GM21717 (cell line): ENCODE measurements at regions not wholly inside any gene's neighbourhood (a gene's known extent, or its start where the extent isn't known, plus 50 kb on each side); places are given as distances from the start of the nearest gene placed in this dataset.

Experiments used
- ATAC-seq: cut with Tn5 transposase; IDR thresholded peaks from one replicate; pipeline ENCODE4 v1.9.1; 2021; ENCODE audit warnings: mild to moderate bottlenecking, moderate library complexity; ENCODE audit not compliant: unreplicated experiment

DNA sequence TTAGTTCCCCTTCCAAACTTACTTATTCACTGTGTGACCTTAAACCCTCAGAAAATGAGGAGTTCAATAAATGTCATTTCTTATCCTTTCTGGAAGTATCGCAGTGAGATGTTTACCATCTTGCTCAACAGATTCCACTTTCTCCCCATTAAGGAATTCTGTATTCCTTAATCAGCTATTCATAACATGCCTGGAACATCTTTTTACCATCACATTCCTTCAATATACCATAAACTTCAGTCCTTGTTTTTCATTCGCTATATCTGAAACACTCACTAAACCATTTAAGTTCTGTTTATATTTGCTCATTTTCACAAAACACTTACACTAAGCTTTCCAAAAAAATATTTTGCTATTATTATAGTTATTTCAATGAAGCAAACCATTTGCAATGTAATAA lies 1158.6 kb downstream of the CDH12 start:
- ATAC-seq = no peak

DNA sequence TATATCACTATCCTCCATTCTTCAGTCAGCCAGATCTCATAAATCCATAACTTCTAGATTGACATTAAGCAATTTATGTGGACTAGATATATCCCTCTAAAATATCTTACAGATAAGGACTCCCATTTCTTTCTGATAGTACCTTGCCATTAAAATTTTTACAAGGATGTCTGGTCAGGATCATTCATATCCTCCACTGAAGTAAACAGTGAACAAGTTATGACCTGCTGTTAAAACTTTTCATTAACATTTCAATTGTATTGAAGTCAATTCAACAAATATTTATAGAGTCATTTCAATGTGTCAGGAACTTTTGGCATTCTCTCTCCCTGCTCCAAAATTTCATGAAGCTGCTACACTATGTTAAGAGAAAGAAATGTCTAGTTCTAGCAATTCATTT lies 1159.6 kb downstream of the CDH12 start:
- ATAC-seq = no peak

- ATAC-seq = no peak
These were observed 1163.6 kb downstream of the CDH12 start for GRCh38 chr5:21689587-21689986.

- ATAC-seq = no peak
These were observed 1164.5 kb downstream of the CDH12 start for GRCh38 chr5:21688655-21689054.

GRCh38 chr5:21687621-21688020 lies 1165.5 kb downstream of the CDH12 start:
- no peak for ATAC-seq

- no peak for ATAC-seq
These were observed 1166.4 kb downstream of the CDH12 start for GRCh38 chr5:21686706-21687105.

DNA sequence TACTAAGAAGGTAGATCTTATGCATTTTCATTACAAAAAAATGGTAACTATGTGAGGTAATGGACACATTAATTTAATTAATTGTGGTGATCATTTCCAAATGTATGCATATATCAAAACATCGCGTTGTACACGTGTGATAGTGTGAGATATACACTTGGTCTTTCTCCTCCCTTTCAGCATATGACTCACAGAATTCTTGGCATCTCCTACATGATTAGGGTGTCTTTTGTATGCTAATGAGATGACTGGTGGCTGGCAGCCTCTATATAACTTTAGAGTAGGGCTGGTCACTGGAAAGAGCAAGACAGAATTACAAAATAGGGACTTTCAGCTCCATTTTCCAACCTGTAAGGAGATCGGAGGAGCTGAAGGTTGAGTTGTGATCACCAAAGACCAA lies 1167.6 kb downstream of the CDH12 start:
- ATAC-seq = no peak

DNA sequence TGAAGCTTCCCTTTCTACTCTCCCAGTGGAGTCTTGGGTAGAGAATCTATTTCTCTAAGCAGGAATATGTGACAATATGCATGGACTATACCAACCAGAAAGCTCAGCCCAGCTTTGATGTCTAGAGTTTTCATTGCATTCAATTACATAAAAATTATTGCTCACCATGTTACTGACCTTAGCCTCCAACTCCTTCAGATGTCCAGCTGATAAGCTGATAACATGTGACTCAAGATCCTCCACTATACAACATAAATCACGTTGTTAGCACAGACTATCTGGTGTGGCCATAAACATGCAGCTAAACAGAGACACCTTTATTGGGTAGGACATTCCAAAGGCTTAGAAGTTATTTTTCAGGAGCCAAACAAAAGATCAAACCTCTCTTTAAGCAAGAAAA lies 1168.2 kb downstream of the CDH12 start:
- ATAC-seq = no peak

DNA sequence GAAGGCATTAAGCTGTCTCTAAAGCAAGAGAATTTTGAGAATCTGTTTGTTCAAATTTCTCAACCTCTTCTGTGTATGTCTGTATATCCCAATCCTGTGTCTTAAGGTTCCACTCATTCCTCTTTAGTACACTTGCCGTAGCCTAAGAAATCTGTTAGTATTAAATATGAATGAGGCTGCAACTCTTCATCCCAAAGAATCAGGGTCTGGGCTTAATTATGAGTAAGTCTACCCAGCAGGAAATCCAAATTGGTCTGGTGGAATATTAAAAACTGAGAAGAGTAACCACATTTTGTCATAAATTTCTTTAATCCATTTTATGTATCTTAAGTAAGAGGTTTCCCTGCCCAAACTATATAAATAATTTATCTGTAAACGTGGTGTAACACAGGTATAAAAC lies 1171.2 kb downstream of the CDH12 start:
- no peak for ATAC-seq

DNA sequence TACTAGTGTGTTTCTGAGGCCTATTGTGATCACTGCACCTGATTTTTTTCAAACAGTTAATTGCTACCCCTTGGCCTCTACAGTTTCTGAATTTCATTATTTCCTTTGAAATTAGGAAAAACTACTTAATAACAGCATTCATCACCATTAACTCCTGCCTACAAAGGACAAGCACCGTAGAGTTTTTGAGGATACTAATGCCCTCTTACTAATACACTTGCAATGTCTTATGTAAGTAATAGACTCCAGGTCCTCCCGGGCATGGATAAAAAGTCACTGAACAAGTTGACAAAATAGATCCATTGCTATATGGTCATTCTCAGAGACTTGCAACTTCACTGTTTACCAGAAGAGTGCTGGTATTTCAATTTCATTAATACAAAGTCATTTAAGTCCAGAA lies 1172.5 kb downstream of the CDH12 start:
- ATAC-seq = no peak

- ATAC-seq = no peak
These were observed 1172.9 kb downstream of the CDH12 start for GRCh38 chr5:21680196-21680595.

DNA sequence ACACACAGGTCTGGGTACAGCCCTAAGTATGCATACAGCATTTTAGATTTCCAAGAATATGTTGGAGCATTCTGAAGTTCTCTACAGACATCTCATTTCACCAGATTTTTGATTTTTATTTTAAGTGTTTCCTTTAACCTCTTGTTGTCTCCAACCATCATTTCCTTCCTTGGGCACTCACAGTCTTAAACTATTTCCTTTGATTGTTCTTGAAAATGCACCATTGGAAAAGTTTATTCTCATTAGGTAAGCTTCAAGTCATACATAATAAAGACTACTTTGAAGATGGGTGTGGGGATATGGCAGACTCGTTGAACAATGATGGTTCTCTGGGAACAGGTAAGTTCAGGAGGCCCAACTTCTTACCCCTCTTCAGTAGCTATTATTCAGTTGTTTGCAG lies 1174.6 kb downstream of the CDH12 start:
- ATAC-seq = no peak

DNA sequence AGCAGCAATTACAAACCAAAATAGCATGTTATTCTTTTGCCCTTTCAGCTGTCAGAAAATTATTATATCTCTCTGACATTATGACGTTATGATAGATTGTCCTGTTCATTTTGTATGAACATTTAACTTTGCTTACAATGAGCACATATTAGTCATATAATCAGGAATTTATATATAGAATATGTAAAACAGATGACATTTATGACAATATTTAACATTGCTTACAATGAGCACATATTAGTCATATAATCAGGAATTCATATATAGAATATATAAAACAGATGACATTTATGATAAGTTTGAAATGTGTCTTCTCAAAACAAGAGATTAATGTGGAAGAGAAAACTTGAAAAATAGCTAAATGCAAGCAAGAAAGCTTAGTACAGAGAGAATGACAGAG lies 1180.2 kb downstream of the CDH12 start:
- ATAC-seq = no peak

- ATAC-seq = no peak
These were observed 1180.8 kb downstream of the CDH12 start for GRCh38 chr5:21672360-21672759.

- ATAC-seq = no peak
These were observed 1187.6 kb downstream of the CDH12 start for GRCh38 chr5:21665524-21665923.

DNA sequence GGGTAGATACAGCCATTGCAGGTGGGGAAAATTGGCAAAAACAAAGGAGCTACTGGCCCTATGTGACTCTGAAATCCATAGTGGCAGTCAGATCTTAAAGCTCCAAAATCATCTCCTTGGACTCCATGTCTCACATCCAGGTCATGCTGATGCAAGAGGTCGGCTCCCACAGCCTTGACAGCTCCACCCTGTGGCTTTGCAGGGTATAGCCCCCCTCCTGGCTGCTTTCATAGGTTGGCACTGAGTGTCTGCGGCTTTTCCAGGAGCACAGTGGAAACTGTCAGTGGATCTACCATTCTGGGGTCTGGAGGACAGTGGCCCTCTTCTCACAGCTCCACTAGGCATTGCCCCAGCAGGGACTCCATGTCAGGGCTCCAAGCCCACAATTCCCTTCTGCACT lies 1190.1 kb downstream of the CDH12 start:
- ATAC-seq = no peak

- no peak for ATAC-seq
These were observed 1192.0 kb downstream of the CDH12 start for GRCh38 chr5:21661184-21661583.

DNA sequence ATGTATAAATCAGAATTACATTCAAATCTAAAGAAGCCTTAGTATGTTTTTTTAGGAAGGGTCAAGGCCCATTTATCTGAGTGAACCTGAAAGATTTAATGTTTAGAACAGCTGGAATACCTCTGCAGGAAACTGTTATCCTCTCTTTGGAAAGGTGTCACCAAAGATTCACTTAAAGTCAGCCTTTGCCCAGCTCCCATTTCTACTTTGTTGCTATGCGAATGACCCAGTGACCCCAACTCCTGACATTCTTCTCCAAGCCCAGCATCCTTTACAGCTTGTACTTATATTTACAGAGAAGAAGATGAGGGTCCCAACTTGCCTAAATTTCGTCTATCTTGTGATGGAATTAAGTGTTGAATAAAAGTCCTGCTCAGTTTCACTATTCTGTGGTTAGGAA lies 1198.6 kb downstream of the CDH12 start:
- no peak for ATAC-seq

DNA sequence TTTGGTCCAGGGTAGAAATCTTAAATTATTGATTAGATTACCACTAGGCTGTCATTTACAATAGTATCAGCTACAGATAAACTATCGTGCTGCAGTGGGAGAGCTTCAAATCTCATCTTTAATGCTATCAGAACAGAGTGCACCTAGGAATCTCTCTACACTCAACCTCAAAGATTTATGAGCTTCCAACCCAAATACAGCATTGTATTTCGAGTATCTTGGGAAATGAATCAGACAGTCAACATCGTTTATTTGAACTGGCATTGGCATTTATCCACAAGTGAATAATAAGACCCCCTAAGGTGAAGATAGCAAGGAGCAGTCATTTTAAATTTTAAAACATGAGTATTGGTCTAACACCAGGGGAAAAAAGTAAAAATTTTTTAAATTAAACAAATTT lies 1203.2 kb downstream of the CDH12 start:
- no peak for ATAC-seq

GRCh38 chr5:21646469-21646868 lies 1206.7 kb downstream of the CDH12 start:
- ATAC-seq = no peak

DNA sequence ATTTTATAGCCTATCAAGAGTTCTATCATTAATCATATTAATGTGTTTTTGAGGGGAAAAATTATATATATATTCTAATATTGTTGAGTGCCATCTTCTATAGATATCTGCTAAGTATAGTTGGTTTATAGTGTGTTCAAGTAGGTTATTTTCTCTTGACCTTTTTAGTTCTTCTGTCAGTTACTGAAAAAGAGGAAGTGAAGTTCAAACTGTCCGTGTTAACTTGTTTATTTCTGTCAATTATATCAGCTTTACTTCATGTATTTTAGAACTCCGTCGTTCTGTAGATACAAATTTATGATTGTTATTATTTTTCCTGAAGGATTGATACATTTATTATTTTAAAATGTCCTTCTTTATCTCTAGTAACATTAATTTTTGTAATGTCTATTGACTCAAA lies 1209.1 kb downstream of the CDH12 start:
- no peak for ATAC-seq

DNA sequence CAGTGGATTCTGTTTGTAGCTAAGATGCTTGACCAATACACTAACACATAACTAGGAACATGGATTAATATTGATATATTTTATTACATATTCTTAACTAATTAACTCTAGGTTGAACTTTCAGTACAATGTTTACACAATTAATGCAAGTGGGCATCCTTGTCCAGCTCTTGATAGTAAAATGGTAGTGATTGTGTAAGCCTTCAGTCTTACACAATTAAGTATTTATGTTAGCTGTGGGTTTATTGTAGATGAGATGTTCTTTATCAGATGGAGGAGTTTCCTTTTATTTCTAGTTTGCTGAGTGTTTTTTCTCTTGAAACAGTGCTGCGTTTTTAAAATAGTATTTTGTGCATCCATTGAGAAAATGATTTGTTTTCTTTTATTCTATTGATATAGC lies 1210.8 kb downstream of the CDH12 start:
- no peak for ATAC-seq

- no peak for ATAC-seq
These were observed 1229.3 kb downstream of the CDH12 start for GRCh38 chr5:21623831-21624230.

DNA sequence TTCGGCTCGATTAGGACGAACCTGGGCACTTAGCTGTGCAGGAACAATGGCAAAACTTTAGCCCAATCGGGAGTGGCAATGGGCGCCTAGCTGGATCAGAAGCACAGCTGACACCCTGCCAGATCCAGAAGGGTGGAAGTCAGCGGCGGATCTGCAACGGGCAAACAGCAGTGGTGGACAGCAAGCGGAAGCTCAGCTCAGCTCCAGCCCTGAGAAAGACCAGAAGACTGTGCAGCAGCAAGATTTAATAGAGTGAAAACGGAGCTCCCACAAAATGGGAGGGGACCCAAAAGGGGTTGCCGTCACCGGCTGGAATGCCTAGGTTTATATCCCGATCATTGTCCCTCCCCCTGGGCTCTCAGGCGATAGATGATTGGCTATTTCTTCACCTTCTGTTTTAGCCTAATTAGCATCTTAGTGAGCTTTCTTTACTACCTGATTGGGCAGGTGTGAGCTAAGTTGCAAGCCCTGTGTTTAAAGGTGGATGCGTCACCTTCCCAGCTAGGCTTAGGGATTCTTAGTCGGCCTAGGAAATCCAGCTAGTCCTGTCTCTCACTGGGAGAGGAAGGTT lies 1237.9 kb downstream of the CDH12 start:
- no peak for ATAC-seq
